GM12878 (cell line): ENCODE measurements at regions not wholly inside any gene's neighbourhood (a gene's known extent, or its start where the extent isn't known, plus 50 kb on each side); places are given as distances from the start of the nearest gene placed in this dataset.

ENCODE experiments used
- ATAC-seq: fragments of 200-7000 bp; cut with Tn5 transposase; 3 replicates; pipeline ENCODE4 v1.9.1; 2020; ENCODE audit warnings: mild to moderate bottlenecking, moderate library complexity
- BruUV-seq: library from RNA; stranded (reverse); fragments of 400-500 nt; replicated peaks from 2 replicates; lab custom pipeline; 2021; lab: Mats Ljungman, UMichigan
- CTCF ChIA-PET: fragments of 300-600 bp; sonication (Branson Sonifier 250); formaldehyde crosslinking; extraction: SDS; loops from one replicate; lab custom pipeline; 2021; ENCODE audit warnings: inconsistent platforms; lab: Yijun Ruan, JAX
- POLR2A ChIA-PET: fragments of 350-600 bp; formaldehyde crosslinking; extraction: SDS; loops from one replicate; lab custom pipeline; 2021; ENCODE audit warnings: inconsistent platforms; lab: Charles Lee
- RAD21 ChIA-PET: fragments of 300-600 bp; sonication (Branson Sonifier 250); formaldehyde crosslinking; loops from one replicate; lab custom pipeline; 2023; ENCODE audit warnings: antibody characterized with exemption; ENCODE audit not compliant: unreplicated experiment; lab: Charles Lee
- SMC1A ChIA-PET: fragments of 300-600 bp; sonication (Branson Sonifier 250); formaldehyde crosslinking; loops from one replicate; lab custom pipeline; 2023; ENCODE audit not compliant: unreplicated experiment, uncharacterized antibody; lab: Charles Lee
- DNase-seq: peaks from one replicate; pipeline ENCODE4 v3.0.0-alpha.2; 2011; ENCODE audit warnings: low read depth, low spot score
- FAIRE-seq: peaks from 3 replicates; lab custom pipeline; 2011; peaks lifted over from hg19 to GRCh38; lab: Jason Lieb, UNC
- H2AFZ ChIP-seq: 2 replicates; pipeline ENCODE4 v1.6.0; 2011; ENCODE audit warnings: low read depth, low read length, control low read depth; ENCODE audit not compliant: control insufficient read depth
- H3K27ac ChIP-seq: 2 replicates; pipeline ENCODE4 v1.5.1; 2011; ENCODE audit warnings: control low read depth; ENCODE audit not compliant: control insufficient read depth, insufficient read depth
- H3K27me3 ChIP-seq, 2 experiments: replicated peaks in 1 of 2; 2 replicates each; pipeline versions ENCODE4 v1.6.0 to v1.6.1; 2011; ENCODE audit warnings: low read length in 1 of 2; ENCODE audit not compliant: control insufficient read depth in 2 of 2, insufficient read depth in 2 of 2
- H3K36me3 ChIP-seq, 2 experiments: 2 replicates each; pipeline ENCODE4 v1.5.1; 2011; ENCODE audit warnings: low read length in 1 of 2; ENCODE audit not compliant: control insufficient read depth in 2 of 2, insufficient read depth in 2 of 2
- H3K4me1 ChIP-seq: 2 replicates; pipeline ENCODE4 v1.6.1; 2011; ENCODE audit warnings: mild to moderate bottlenecking, low read length, moderate library complexity, mixed read lengths; ENCODE audit not compliant: control insufficient read depth, insufficient read depth
- H3K4me2 ChIP-seq: 2 replicates; pipeline ENCODE4 v1.6.0; 2011; ENCODE audit warnings: control low read depth; ENCODE audit not compliant: control insufficient read depth, insufficient read depth
- H3K4me3 ChIP-seq: fragments of 200-600 bp; sonication (generic); 2 replicates; pipeline ENCODE4 v1.5.1; 2016
- H3K79me2 ChIP-seq: 2 replicates; pipeline ENCODE4 v1.6.0; 2011; ENCODE audit warnings: low read length; ENCODE audit not compliant: control insufficient read depth, insufficient read depth
- H3K9ac ChIP-seq: 2 replicates; pipeline ENCODE4 v1.8.0; 2011; ENCODE audit warnings: low read length, control low read depth, mixed read lengths; ENCODE audit not compliant: control insufficient read depth, insufficient read depth
- H3K9me3 ChIP-seq: replicated peaks from 3 replicates; pipeline ENCODE4 v1.5.1; 2011; ENCODE audit warnings: mild to moderate bottlenecking, low read length; ENCODE audit not compliant: control insufficient read depth, insufficient read depth
- H4K20me1 ChIP-seq: 2 replicates; pipeline ENCODE4 v1.6.0; 2011; ENCODE audit not compliant: control insufficient read depth, insufficient read depth
- ATF3 ChIP-seq: IDR thresholded peaks from 2 replicates; pipeline ENCODE4 v1.6.1; 2011; ENCODE audit warnings: low read depth, mild to moderate bottlenecking, low read length, moderate library complexity, borderline replicate concordance; ENCODE audit errors: extremely low read depth
- BRCA1 ChIP-seq: IDR thresholded peaks from 2 replicates; pipeline ENCODE4 v1.6.1; 2011; ENCODE audit warnings: low read depth, low read length, improper control_type of control experiment
- CBFB ChIP-seq: IDR thresholded peaks from 2 replicates; pipeline ENCODE4 v1.6.1; 2016; ENCODE audit warnings: antibody characterized with exemption, low read depth
- CHD2 ChIP-seq: IDR thresholded peaks from 2 replicates; pipeline ENCODE4 v1.6.1; 2011; ENCODE audit warnings: low read depth, low read length, improper control_type of control experiment, borderline replicate concordance
- E2F4 ChIP-seq: IDR thresholded peaks from 2 replicates; pipeline ENCODE4 v1.6.1; 2012; ENCODE audit warnings: low read depth, low read length, improper control_type of control experiment
- EGR1 ChIP-seq, 2 experiments: IDR thresholded peaks; 1 replicate in 1 of 2; 2 replicates in 1 of 2; pipeline ENCODE4 v1.6.1; 2011 to 2012; ENCODE audit warnings: low read depth in 2 of 2, low read length in 2 of 2, borderline replicate concordance in 1 of 2, mild to moderate bottlenecking in 1 of 2, moderate library complexity in 1 of 2
- EP300 ChIP-seq, 2 experiments: fragments of 150-350 bp in 1 of 2; IDR thresholded peaks; 2 replicates each; pipeline ENCODE4 v1.6.1; 2011 to 2012; ENCODE audit warnings: low read depth in 2 of 2, low read length in 2 of 2, borderline replicate concordance in 1 of 2, improper control_type of control experiment in 1 of 2, inconsistent platforms in 1 of 2; ENCODE audit not compliant: control insufficient read depth in 1 of 2
- FOS ChIP-seq: IDR thresholded peaks from 3 replicates; pipeline ENCODE4 v1.6.1; 2011; ENCODE audit warnings: borderline replicate concordance; ENCODE audit not compliant: insufficient read length; ENCODE audit errors: extremely low read depth
- MEF2A ChIP-seq: IDR thresholded peaks from 2 replicates; pipeline ENCODE4 v1.6.1; 2011; ENCODE audit warnings: low read depth, mild to moderate bottlenecking, low read length, moderate library complexity; ENCODE audit not compliant: insufficient read depth
- NFYA ChIP-seq: IDR thresholded peaks from 2 replicates; pipeline ENCODE4 v1.6.1; 2011; ENCODE audit warnings: low read depth, mild to moderate bottlenecking, low read length, improper control_type of control experiment, borderline replicate concordance
- POLR2AphosphoS5 ChIP-seq: IDR thresholded peaks from 2 replicates; pipeline ENCODE4 v1.6.1; 2011; ENCODE audit warnings: mild to moderate bottlenecking, low read length, inconsistent platforms
- SPI1 ChIP-seq: IDR thresholded peaks from 2 replicates; pipeline ENCODE4 v1.6.1; 2011; ENCODE audit warnings: low read depth, mild to moderate bottlenecking, low read length, moderate library complexity, borderline replicate concordance; ENCODE audit not compliant: insufficient read depth
- SRF ChIP-seq, 2 experiments: IDR thresholded peaks; 2 replicates each; pipeline ENCODE4 v1.6.1; 2011; ENCODE audit warnings: low read depth in 2 of 2, low read length in 2 of 2, mild to moderate bottlenecking in 1 of 2, moderate library complexity in 1 of 2
- TCF3 ChIP-seq: IDR thresholded peaks from 2 replicates; pipeline ENCODE4 v1.6.1; 2012; ENCODE audit warnings: low read depth, mild to moderate bottlenecking, low read length, borderline replicate concordance; ENCODE audit not compliant: insufficient read depth
- USF1 ChIP-seq: IDR thresholded peaks from 2 replicates; pipeline ENCODE4 v1.6.1; 2011; ENCODE audit warnings: borderline replicate concordance, low read depth, mild to moderate bottlenecking, moderate library complexity, mixed read lengths, low read length; ENCODE audit not compliant: insufficient read depth; ENCODE audit errors: extremely low read length
- WRNIP1 ChIP-seq: IDR thresholded peaks from 2 replicates; pipeline ENCODE4 v1.6.1; 2011; ENCODE audit warnings: low read depth, low read length, improper control_type of control experiment, borderline replicate concordance
- WGBS: methylation state at CpG from one replicate; pipeline ENCODE4 v1.1.6; 2016; ENCODE audit warnings: low lambda C conversion rate; ENCODE audit not compliant: insufficient replicate concordance, insufficient coverage; ENCODE audit errors: missing lambda C conversion rate; 5-methylcytosine and 5-hydroxymethylcytosine counted together
- in situ Hi-C: fragments of 300-500 bp; cut with MboI; formaldehyde crosslinking; loops from 9 replicates; pipeline ENCODE4 v1.14.3; 2018; ENCODE audit warnings: mixed read lengths
- intact Hi-C: fragments of 100-400 bp; cut with micrococcal nuclease; formaldehyde crosslinking; loops from one replicate; pipeline ENCODE4 v1.14.2; 2022; ENCODE audit not compliant: unreplicated experiment
- TF ChIP-seq, protein P1 (sequence below): fragments of 450-650 bp; IDR thresholded peaks from 2 replicates; pipeline ENCODE4 v1.6.1; 2016; ENCODE audit warnings: mild to moderate bottlenecking
- TF ChIP-seq, protein P2 (sequence below): IDR thresholded peaks from 2 replicates; pipeline ENCODE4 v1.6.1; 2011; ENCODE audit warnings: borderline replicate concordance, low read depth, mild to moderate bottlenecking, moderate library complexity, low read length; ENCODE audit not compliant: insufficient read depth, poor library complexity, severe bottlenecking

GRCh38 chr17:79353548-79353947 is 257.3 kb downstream of the RBFOX3 start:
- no peak overlapping the region for H2AFZ ChIP-seq
- H3K4me3 ChIP-seq, result no peak overlapping the region
- H3K36me3 ChIP-seq, result no peaks in the 10 kb centered on the region
- BruUV-seq, result no TSS peak
- CTCF ChIA-PET, result interaction anchor here (0.6 kb wide), 1 partner anchor 47 kb away, joined by 3 read pairs; no protein-coding TSS in a partner anchor
- RAD21 ChIA-PET, result no interaction called here
- SMC1A ChIA-PET, result no interaction called here
- H3K27ac ChIP-seq, result no peak overlapping the region
- peaks cover 4 to 5% of the 10 kb centered on the region in 2 experiments; a peak in 3 of 4 replicates for H3K27me3 ChIP-seq
- FAIRE-seq (no peak), DNase-seq (no peak), ATAC-seq (no peak)
- POLR2A ChIA-PET, result interaction anchor here (0.5 kb wide), 1 partner anchor 210 kb away, joined by 3 read pairs; no protein-coding TSS in a partner anchor
- no peaks in the 10 kb centered on the region for H3K79me2 ChIP-seq
- no peak overlapping the region for H3K9ac ChIP-seq
- no peaks in the 10 kb centered on the region for H3K4me1 ChIP-seq
- no peak overlapping the region for H3K4me2 ChIP-seq
- WGBS, result 4% methylated on average over 13 of the region's 14 CpGs
- TF ChIP-seq USF1, result no peak
- TF ChIP-seq SRF (IDR thresholded peaks at IDR 0.05; ENCODE audit: low read depth in 2 of 2, low read length in 2 of 2), result no peak
- no peak for TF ChIP-seq NFYA
- TF ChIP-seq ATF3, result no peak
- no peak for TF ChIP-seq CHD2
- TF ChIP-seq CBFB, result no peak
- TF ChIP-seq EGR1 (IDR thresholded peaks at IDR 0.05; ENCODE audit: borderline replicate concordance in 1 of 2, low read depth in 2 of 2, low read length in 2 of 2), result no peak
- no peak for TF ChIP-seq EP300 (IDR thresholded peaks at IDR 0.05; ENCODE audit: borderline replicate concordance in 1 of 2, control insufficient read depth in 1 of 2, low read depth in 2 of 2, low read length in 2 of 2)
- TF ChIP-seq WRNIP1, result no peak
- TF ChIP-seq MEF2A, result no peak
- TF ChIP-seq, protein P1, sequence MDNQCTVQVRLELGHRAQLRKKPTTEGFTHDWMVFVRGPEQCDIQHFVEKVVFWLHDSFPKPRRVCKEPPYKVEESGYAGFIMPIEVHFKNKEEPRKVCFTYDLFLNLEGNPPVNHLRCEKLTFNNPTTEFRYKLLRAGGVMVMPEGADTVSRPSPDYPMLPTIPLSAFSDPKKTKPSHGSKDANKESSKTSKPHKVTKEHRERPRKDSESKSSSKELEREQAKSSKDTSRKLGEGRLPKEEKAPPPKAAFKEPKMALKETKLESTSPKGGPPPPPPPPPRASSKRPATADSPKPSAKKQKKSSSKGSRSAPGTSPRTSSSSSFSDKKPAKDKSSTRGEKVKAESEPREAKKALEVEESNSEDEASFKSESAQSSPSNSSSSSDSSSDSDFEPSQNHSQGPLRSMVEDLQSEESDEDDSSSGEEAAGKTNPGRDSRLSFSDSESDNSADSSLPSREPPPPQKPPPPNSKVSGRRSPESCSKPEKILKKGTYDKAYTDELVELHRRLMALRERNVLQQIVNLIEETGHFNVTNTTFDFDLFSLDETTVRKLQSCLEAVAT, result no peak
- TF ChIP-seq TCF3, result no peak
- no peak for TF ChIP-seq BRCA1
- no peak for TF ChIP-seq SPI1
- no peak for TF ChIP-seq FOS
- no peak for TF ChIP-seq E2F4
- no peak for TF ChIP-seq POLR2AphosphoS5
- TF ChIP-seq, protein P2, sequence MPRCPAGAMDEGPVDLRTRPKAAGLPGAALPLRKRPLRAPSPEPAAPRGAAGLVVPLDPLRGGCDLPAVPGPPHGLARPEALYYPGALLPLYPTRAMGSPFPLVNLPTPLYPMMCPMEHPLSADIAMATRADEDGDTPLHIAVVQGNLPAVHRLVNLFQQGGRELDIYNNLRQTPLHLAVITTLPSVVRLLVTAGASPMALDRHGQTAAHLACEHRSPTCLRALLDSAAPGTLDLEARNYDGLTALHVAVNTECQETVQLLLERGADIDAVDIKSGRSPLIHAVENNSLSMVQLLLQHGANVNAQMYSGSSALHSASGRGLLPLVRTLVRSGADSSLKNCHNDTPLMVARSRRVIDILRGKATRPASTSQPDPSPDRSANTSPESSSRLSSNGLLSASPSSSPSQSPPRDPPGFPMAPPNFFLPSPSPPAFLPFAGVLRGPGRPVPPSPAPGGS, result no peak
- intact Hi-C loops (no loop called here), in situ Hi-C loops (no loop called here)
- H4K20me1 ChIP-seq, result no peaks in the 10 kb centered on the region
- H3K9me3 ChIP-seq, result peaks cover 11% of the 10 kb centered on the region; the same call in 2 of the 3 replicates
